Nephron progenitor cell (in vitro differentiated cells): ENCODE measurements at regions not wholly inside any gene's neighbourhood (a gene's known extent, or its start where the extent isn't known, plus 50 kb on each side); places are given as distances from the start of the nearest gene placed in this dataset.

Experiments
- DNase-seq: peaks from one replicate; pipeline ENCODE4 v3.0.0; 2021
- H3K27ac Mint-ChIP-seq: 2 replicates; pipeline ENCODE4 v1.8.0; 2021; ENCODE audit warnings: mild to moderate bottlenecking, moderate library complexity, mixed read lengths
- H3K27me3 Mint-ChIP-seq: 2 replicates; pipeline ENCODE4 v1.8.0; 2021; ENCODE audit warnings: mild to moderate bottlenecking, low read depth, mixed read lengths; ENCODE audit not compliant: poor library complexity
- H3K36me3 Mint-ChIP-seq: 2 replicates; pipeline ENCODE4 v1.8.0; 2021; ENCODE audit warnings: low read depth, mixed read lengths
- H3K4me1 Mint-ChIP-seq: 2 replicates; pipeline ENCODE4 v1.8.0; 2021; ENCODE audit warnings: mixed read lengths
- H3K4me3 Mint-ChIP-seq: 2 replicates; pipeline ENCODE4 v1.8.0; 2021; ENCODE audit warnings: mild to moderate bottlenecking, moderate library complexity, mixed read lengths
- H3K9me3 Mint-ChIP-seq: 2 replicates; pipeline ENCODE4 v1.8.0; 2021; ENCODE audit warnings: mild to moderate bottlenecking, moderate library complexity, mixed read lengths
- TF ChIP-seq, protein P1 (sequence below): fragments of 200-600 bp; sonication (generic); IDR thresholded peaks from 2 replicates; pipeline ENCODE4 v1.5.0; 2021; ENCODE audit warnings: antibody characterized with exemption

DNA sequence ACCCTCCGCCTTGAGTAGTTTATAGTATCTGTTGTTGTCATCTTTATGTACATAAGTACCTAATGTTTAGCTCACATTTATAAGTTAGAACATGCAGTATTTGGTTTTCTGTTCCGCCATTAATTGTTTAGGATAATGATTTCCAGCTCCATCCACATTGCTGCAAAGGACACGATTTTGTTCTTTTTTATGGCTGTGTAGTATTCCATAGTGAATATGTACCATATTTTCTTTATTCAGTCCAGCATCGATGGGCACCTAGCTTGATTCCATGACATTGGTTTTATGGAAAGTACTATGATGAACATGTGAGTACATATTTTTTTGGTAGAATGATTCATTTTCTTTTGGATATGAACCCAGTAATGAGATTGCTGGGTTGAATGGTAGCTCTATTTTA lies 174.4 kb upstream of the SPRY2 start:
- TF ChIP-seq, protein P1, sequence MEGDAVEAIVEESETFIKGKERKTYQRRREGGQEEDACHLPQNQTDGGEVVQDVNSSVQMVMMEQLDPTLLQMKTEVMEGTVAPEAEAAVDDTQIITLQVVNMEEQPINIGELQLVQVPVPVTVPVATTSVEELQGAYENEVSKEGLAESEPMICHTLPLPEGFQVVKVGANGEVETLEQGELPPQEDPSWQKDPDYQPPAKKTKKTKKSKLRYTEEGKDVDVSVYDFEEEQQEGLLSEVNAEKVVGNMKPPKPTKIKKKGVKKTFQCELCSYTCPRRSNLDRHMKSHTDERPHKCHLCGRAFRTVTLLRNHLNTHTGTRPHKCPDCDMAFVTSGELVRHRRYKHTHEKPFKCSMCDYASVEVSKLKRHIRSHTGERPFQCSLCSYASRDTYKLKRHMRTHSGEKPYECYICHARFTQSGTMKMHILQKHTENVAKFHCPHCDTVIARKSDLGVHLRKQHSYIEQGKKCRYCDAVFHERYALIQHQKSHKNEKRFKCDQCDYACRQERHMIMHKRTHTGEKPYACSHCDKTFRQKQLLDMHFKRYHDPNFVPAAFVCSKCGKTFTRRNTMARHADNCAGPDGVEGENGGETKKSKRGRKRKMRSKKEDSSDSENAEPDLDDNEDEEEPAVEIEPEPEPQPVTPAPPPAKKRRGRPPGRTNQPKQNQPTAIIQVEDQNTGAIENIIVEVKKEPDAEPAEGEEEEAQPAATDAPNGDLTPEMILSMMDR, result no peak
- Mint-ChIP-seq H3K36me3 (no peaks in the 10 kb centered on the region), H3K9me3 (peaks cover 18% of the 10 kb centered on the region), H3K4me1 (no peaks in the 10 kb centered on the region), H3K27ac (no peak overlapping the region), H3K4me3 (no peak overlapping the region), H3K27me3 (no peaks in the 10 kb centered on the region)
- no peak for DNase-seq

GRCh38 chr13:80513196-80513595 lies 172.3 kb upstream of the SPRY2 start:
- Mint-ChIP-seq H3K27me3 (no peaks in the 10 kb centered on the region), H3K36me3 (no peaks in the 10 kb centered on the region), H3K9me3 (peaks cover 16% of the 10 kb centered on the region), H3K4me1 (no peaks in the 10 kb centered on the region), H3K27ac (no peak overlapping the region), H3K4me3 (no peak overlapping the region)
- no peak for DNase-seq
- TF ChIP-seq, protein P1, result no peak

DNA sequence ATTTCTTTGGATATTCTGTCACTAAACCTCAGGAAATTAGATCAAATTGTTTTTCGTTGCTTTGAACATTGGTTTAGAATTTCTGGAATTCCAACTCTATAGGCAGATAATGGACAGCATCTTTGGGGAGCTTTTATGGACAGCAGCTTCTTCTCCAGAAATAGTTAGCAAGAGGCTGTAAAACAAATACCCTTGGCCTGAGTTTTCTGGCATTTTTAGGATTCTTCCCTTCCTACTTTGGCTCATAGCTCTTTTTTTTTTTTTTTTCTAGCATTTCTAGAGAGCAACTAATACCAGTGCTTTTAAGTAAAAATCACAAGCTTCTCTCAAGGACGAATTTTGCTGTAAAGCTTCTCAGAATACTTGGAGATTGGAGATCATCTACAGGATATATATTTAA lies 169.8 kb upstream of the SPRY2 start:
- DNase-seq, result no peak
- Mint-ChIP-seq H3K36me3 (no peaks in the 10 kb centered on the region), H3K27ac (peak overlapping the region; percentile 50), H3K27me3 (no peaks in the 10 kb centered on the region), H3K9me3 (peaks cover 15% of the 10 kb centered on the region), H3K4me3 (no peak overlapping the region), H3K4me1 (no peaks in the 10 kb centered on the region)
- TF ChIP-seq, protein P1, result no peak

DNA sequence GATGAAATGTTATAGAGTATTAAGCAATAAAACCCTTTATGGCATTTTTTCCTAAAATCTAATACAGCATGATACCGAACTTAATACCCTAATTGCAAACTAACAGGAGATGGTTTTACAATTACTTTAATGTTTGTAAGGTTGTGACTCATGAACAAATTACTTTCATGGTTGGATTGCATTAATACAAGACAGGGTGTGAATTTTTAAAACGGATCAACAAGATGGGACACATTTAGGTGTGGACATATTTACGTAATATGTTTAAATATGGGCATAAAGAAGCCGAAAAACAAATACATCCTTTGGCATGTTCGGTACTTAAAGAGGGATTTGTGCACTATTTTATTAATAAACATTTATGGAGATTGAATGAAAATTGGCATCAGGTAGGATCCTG lies 168.3 kb upstream of the SPRY2 start:
- DNase-seq, result no peak

DNA sequence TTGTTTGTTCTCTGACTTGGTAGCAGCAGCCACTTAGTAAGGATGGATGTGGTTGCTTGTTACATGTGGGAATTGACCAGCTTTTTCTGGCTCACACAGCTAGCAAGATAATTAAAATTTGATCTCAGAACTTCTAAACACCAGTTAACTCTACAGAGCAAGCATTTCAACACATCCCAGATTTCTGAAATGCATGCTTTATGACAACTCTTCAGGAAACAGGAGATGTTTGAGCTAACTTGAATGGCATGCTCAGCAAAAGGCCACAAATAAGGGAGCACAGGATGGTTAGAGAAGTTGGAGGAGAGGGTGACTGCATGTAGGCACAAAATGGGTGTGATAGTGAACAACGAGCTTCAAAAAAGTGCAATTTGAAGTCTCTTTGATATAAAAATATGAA lies 167.1 kb upstream of the SPRY2 start:
- Mint-ChIP-seq H3K4me3 (no peak overlapping the region), H3K27me3 (no peaks in the 10 kb centered on the region), H3K9me3 (peaks cover 28% of the 10 kb centered on the region), H3K27ac (no peak overlapping the region), H3K4me1 (no peaks in the 10 kb centered on the region), H3K36me3 (no peaks in the 10 kb centered on the region)
- DNase-seq, result no peak
- TF ChIP-seq, protein P1, result no peak

More for the DNA sequence above, 168.3 kb upstream of the SPRY2 start:
- TF ChIP-seq, protein P1, result no peak
- no peak overlapping the region for H3K27ac Mint-ChIP-seq
- H3K27me3 Mint-ChIP-seq, result no peaks in the 10 kb centered on the region
- H3K9me3 Mint-ChIP-seq, result peaks cover 28% of the 10 kb centered on the region
- H3K4me1 Mint-ChIP-seq, result no peaks in the 10 kb centered on the region
- H3K4me3 Mint-ChIP-seq, result no peak overlapping the region
- no peaks in the 10 kb centered on the region for H3K36me3 Mint-ChIP-seq

- H3K4me1 Mint-ChIP-seq, result no peaks in the 10 kb centered on the region
- no peaks in the 10 kb centered on the region for H3K27me3 Mint-ChIP-seq
- H3K9me3 Mint-ChIP-seq, result peaks cover 28% of the 10 kb centered on the region
- H3K36me3 Mint-ChIP-seq, result no peaks in the 10 kb centered on the region
- H3K27ac Mint-ChIP-seq, result peak overlapping the region; percentile 4
- no peak overlapping the region for H3K4me3 Mint-ChIP-seq
- DNase-seq, result no peak
- TF ChIP-seq, protein P1, result no peak
Measured at GRCh38 chr13:80504453-80504852, 163.5 kb upstream of the SPRY2 start.
